ENCODE measurements at regions not wholly inside any gene's neighbourhood (a gene's known extent, or its start where the extent isn't known, plus 50 kb on each side); places are given as distances from the start of the nearest gene placed in this dataset.

DNA sequence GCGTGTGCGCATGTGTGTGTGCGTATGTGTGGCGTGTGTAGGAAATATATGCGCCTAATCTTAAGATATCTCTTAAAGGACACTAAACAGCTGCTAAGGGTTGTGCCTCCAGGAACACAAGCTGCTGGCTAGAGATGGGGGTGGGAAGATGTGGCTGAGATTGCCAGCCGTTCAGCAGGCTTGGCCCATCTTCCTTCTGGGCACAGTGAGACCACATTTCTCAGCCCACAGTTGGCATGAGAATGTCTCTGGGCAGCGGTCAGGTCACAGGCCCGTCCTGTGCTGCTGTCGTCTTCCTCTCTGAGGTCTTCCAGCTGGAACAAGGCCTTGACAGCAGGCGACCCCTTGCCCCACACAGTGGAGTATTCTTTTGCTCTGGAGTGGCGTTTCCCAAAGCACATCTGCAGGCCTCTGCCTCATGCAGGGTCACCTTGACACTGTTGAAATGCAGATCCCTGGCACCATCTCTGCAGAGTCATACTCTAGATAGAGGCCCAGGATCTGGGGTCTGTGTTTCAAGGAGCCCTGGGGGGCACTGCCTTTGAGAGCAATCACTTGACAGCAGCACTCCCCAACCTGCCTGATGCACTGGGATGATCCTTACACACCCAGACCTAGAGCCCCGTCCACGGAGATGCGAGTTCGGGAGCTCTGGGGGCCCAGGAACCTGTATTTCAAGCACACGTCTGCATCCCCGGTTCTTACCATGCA lies 335.5 kb upstream of the SFSWAP start:
- no peak for TF ChIP-seq CTCF (IDR thresholded peaks at IDR 0.05; ENCODE audit: low read depth, low read length)
- no peak for DNase-seq (ENCODE audit: extremely low read depth, low read depth)

GRCh38 chr12:131375972-131376345 lies 334.9 kb upstream of the SFSWAP start:
- no peak for TF ChIP-seq CTCF (IDR thresholded peaks at IDR 0.05; ENCODE audit: low read depth, low read length)
- DNase-seq (ENCODE audit: extremely low read depth, low read depth) = no peak

DNA sequence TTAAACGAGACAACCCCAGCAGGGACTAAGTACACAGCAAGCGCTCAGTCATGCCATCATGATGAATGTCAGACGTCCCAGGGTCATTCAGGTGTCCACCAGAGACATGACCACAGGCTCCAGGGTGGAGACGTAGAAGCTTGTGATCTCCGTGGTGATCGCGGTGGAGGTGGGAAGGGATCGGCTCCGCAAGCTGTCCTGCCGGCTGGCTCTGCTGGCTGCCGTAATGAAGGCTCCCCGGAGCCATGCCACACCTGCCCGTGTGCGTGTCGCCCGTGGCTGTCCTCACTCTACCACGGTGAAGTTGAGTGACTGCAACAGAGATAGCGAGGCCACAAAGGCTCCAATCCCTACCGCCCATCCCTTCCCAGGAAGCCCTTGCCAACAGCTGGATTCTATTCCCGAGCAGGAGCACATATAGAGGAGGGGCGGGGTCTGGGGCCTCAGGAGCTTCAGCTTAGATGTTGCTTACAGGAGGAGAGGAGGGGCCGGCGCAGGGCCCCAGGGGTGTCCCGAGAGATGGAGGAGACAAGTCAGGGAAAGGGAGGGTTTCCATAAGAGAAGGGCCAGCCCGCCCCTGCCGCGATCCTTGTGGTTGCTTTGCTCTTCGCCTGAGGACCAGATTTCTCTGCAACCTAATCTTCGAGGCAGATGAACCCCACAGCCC lies 332.6 kb upstream of the SFSWAP start:
- no peak for DNase-seq (ENCODE audit: extremely low read depth, low read depth)
- TF ChIP-seq CTCF (IDR thresholded peaks at IDR 0.05; ENCODE audit: low read depth, low read length) = no peak

- no peak for DNase-seq (ENCODE audit: extremely low read depth, low read depth)
- TF ChIP-seq CTCF (IDR thresholded peaks at IDR 0.05; ENCODE audit: low read depth, low read length) = no peak
Observed at GRCh38 chr12:131378861-131379665, 331.8 kb upstream of the SFSWAP start.

- no peak for DNase-seq (ENCODE audit: extremely low read depth, low read depth)
- TF ChIP-seq CTCF (IDR thresholded peaks at IDR 0.05; ENCODE audit: low read depth, low read length) = no peak
Observed at GRCh38 chr12:131379738-131380137, 331.2 kb upstream of the SFSWAP start.

DNA sequence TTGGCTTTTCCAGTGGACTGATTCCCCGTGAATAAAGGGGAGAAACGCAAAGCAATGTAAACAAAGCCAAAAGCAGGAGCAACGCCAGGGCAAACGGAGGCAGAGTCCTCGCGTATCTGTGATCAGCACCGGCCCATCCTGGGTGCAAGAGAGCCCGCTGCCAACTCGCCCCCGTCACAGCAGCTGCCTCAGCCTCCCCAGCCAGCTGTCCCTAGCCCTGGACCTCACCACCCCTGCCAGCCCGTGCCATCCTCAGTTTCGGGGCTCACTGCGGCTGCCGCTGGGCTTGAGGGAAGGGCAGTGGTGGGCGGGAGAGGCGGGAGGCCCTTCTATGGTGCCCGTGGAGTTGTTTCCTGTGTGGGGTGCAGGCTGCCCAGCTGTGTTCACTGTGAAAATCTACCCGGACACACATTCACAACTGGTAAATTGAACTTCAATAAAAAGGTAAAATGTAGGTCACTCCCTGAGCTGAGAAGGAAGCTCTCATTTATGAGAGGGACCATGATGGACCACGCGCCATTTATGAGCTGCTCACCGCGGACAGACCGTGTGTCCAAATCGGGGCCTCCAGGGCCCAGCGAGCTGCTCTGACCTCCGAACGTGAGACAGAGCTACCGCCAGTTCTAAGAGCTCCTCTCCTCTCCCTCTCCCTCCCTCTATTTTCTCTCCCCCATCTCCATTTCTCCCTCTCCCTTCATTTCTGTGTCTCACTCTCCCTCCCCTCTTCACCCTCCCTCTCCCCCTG lies 330.5 kb upstream of the SFSWAP start:
- no peak for TF ChIP-seq CTCF (IDR thresholded peaks at IDR 0.05; ENCODE audit: low read depth, low read length)
- DNase-seq (ENCODE audit: extremely low read depth, low read depth) = no peak
